OCI-LY7 (cell line): ENCODE measurements at regions not wholly inside any gene's neighbourhood (a gene's known extent, or its start where the extent isn't known, plus 50 kb on each side); places are given as distances from the start of the nearest gene placed in this dataset.
"Not testable (repeated sequence)": the region's sequence is repeated elsewhere in the genome, so short reads cannot be mapped to it uniquely, and the experiment has no call there.

Experiments
- BruUV-seq: library from RNA; stranded (reverse); fragments of 400-500 nt; replicated peaks from 2 replicates; lab custom pipeline; 2021; lab: Mats Ljungman, UMichigan
- CTCF ChIA-PET: fragments of 300-600 bp; sonication (Branson Sonifier 250); formaldehyde crosslinking; loops from one replicate; lab custom pipeline; 2022; ENCODE audit warnings: antibody characterized with exemption; ENCODE audit not compliant: unreplicated experiment; lab: Charles Lee
- POLR2A ChIA-PET: fragments of 300-600 bp; sonication (Branson Sonifier 250); formaldehyde crosslinking; loops from one replicate; lab custom pipeline; 2022; ENCODE audit warnings: antibody characterized with exemption; lab: Charles Lee
- DNase-seq: peaks from one replicate; pipeline ENCODE4 v3.0.0-alpha.2; 2015; ENCODE audit warnings: low spot score
- H2AFZ ChIP-seq: fragments of 200-600 bp; sonication (generic), shearing (Covaris generic); 2 replicates; pipeline ENCODE4 v1.6.1; 2014; ENCODE audit warnings: mild to moderate bottlenecking, antibody characterized with exemption, low read length, moderate library complexity
- H3K27ac ChIP-seq: fragments of 200-600 bp; sonication (generic); 2 replicates; pipeline ENCODE4 v1.5.1; 2014; ENCODE audit warnings: mixed run types, low read depth, mild to moderate bottlenecking, moderate library complexity, low read length, inconsistent platforms; ENCODE audit not compliant: poor library complexity, severe bottlenecking
- H3K36me3 ChIP-seq: fragments of 200-600 bp; sonication (generic); 2 replicates; pipeline ENCODE4 v1.6.1; 2014; ENCODE audit warnings: mild to moderate bottlenecking, antibody characterized with exemption, low read length, moderate library complexity, mixed read lengths; ENCODE audit not compliant: insufficient read depth
- H3K4me1 ChIP-seq: fragments of 200-600 bp; sonication (generic); 2 replicates; pipeline ENCODE4 v1.5.1; 2014; ENCODE audit warnings: mild to moderate bottlenecking, low read length; ENCODE audit not compliant: insufficient read depth, poor library complexity, severe bottlenecking
- H3K4me2 ChIP-seq: fragments of 200-600 bp; sonication (generic); 2 replicates; pipeline ENCODE4 v1.6.1; 2014; ENCODE audit warnings: mild to moderate bottlenecking, low read length
- H3K4me3 ChIP-seq: fragments of 200-600 bp; sonication (generic); 2 replicates; pipeline ENCODE4 v1.5.1; 2014; ENCODE audit warnings: mild to moderate bottlenecking, low read depth, low read length; ENCODE audit not compliant: poor library complexity, severe bottlenecking
- H3K79me2 ChIP-seq: fragments of 200-600 bp; sonication (generic); 2 replicates; pipeline ENCODE4 v1.6.1; 2016; ENCODE audit warnings: low read depth, mild to moderate bottlenecking, low read length, moderate library complexity, mixed read lengths; ENCODE audit not compliant: insufficient read depth
- H3K9me2 ChIP-seq: fragments of 200-600 bp; sonication (generic); 2 replicates; pipeline ENCODE4 v1.6.1; 2016; ENCODE audit warnings: mild to moderate bottlenecking, low read length, mixed read lengths; ENCODE audit not compliant: insufficient read depth
- H3K9me3 ChIP-seq: fragments of 200-600 bp; sonication (generic); 2 replicates; pipeline ENCODE4 v1.6.1; 2014; ENCODE audit warnings: mild to moderate bottlenecking, mixed run types, low read length, mixed read lengths
- H4K20me1 ChIP-seq: fragments of 200-600 bp; sonication (generic); 2 replicates; pipeline ENCODE4 v1.6.1; 2014; ENCODE audit warnings: mild to moderate bottlenecking, antibody characterized with exemption, low read length, moderate library complexity, mixed read lengths; ENCODE audit not compliant: insufficient read depth
- EZH2phosphoT487 ChIP-seq: fragments of 200-600 bp; sonication (generic); IDR thresholded peaks from 2 replicates; pipeline ENCODE4 v1.6.1; 2018; ENCODE audit warnings: low read depth, borderline replicate concordance, mild to moderate bottlenecking, mixed run types, antibody characterized with exemption, low read length, moderate library complexity, mixed read lengths
- intact Hi-C: fragments of 100-400 bp; cut with micrococcal nuclease; formaldehyde crosslinking; loops from one replicate; pipeline ENCODE4 v1.10.0; 2022; ENCODE audit not compliant: unreplicated experiment
- TF ChIP-seq, protein P1 (sequence below): fragments of 200-600 bp; sonication (generic); conservative IDR thresholded peaks from 2 replicates; pipeline ENCODE4 v1.5.1; 2014; ENCODE audit warnings: mild to moderate bottlenecking, antibody characterized with exemption, low read length, moderate library complexity, mixed read lengths

- Histone ChIP-seq H3K27ac (no peak overlapping the region), H3K79me2 (no peaks in the 10 kb centered on the region), H3K4me1 (no peaks in the 10 kb centered on the region), H3K9me3 (no peaks in the 10 kb centered on the region), H3K4me3 (no peak overlapping the region), H2AFZ (no peak overlapping the region), H4K20me1 (no peaks in the 10 kb centered on the region), H3K36me3 (no peaks in the 10 kb centered on the region), H3K9me2 (no peaks in the 10 kb centered on the region), H3K4me2 (no peak overlapping the region)
- ChIA-PET CTCF (no interaction called here), POLR2A (no interaction called here)
- DNase-seq = no peak
- BruUV-seq = no TSS peak
- intact Hi-C loops = no loop called here
- no peak for TF ChIP-seq EZH2phosphoT487
- TF ChIP-seq, protein P1, sequence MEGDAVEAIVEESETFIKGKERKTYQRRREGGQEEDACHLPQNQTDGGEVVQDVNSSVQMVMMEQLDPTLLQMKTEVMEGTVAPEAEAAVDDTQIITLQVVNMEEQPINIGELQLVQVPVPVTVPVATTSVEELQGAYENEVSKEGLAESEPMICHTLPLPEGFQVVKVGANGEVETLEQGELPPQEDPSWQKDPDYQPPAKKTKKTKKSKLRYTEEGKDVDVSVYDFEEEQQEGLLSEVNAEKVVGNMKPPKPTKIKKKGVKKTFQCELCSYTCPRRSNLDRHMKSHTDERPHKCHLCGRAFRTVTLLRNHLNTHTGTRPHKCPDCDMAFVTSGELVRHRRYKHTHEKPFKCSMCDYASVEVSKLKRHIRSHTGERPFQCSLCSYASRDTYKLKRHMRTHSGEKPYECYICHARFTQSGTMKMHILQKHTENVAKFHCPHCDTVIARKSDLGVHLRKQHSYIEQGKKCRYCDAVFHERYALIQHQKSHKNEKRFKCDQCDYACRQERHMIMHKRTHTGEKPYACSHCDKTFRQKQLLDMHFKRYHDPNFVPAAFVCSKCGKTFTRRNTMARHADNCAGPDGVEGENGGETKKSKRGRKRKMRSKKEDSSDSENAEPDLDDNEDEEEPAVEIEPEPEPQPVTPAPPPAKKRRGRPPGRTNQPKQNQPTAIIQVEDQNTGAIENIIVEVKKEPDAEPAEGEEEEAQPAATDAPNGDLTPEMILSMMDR = no peak
Measured at GRCh38 chr2:163909411-163910080, 173.7 kb upstream of the FIGN start.

GRCh38 chr2:163906410-163906809 is 170.6 kb upstream of the FIGN start:
- DNase-seq = no peak
- H3K36me3 ChIP-seq = no peaks in the 10 kb centered on the region
- H3K4me1 ChIP-seq = no peaks in the 10 kb centered on the region
- no peaks in the 10 kb centered on the region for H3K79me2 ChIP-seq
- no peak overlapping the region for H3K4me3 ChIP-seq
- no peak for TF ChIP-seq EZH2phosphoT487
- TF ChIP-seq, protein P1 = no peak
- H2AFZ ChIP-seq = no peak overlapping the region
- intact Hi-C loops = no loop called here
- no TSS peak for BruUV-seq
- H3K27ac ChIP-seq = no peak overlapping the region
- ChIA-PET POLR2A (no interaction called here), CTCF (no interaction called here)
- H3K4me2 ChIP-seq = no peak overlapping the region
- H3K9me3 ChIP-seq = no peaks in the 10 kb centered on the region
- H4K20me1 ChIP-seq = no peaks in the 10 kb centered on the region
- H3K9me2 ChIP-seq = no peaks in the 10 kb centered on the region

- H3K4me1 ChIP-seq = no peaks in the 10 kb centered on the region
- H3K27ac ChIP-seq = no peak overlapping the region
- H3K36me3 ChIP-seq = no peaks in the 10 kb centered on the region
- BruUV-seq = no TSS peak
- intact Hi-C loops = no loop called here
- TF ChIP-seq EZH2phosphoT487 = no peak
- TF ChIP-seq, protein P1 = no peak
- no peaks in the 10 kb centered on the region for H3K79me2 ChIP-seq
- no peak overlapping the region for H3K4me2 ChIP-seq
- no peak for DNase-seq
- H4K20me1 ChIP-seq = no peaks in the 10 kb centered on the region
- ChIA-PET POLR2A (no interaction called here), CTCF (no interaction called here)
- H3K9me2 ChIP-seq = no peaks in the 10 kb centered on the region
- no peak overlapping the region for H3K4me3 ChIP-seq
- peaks cover 4% of the 10 kb centered on the region; the same call in 1 of the 2 replicates for H3K9me3 ChIP-seq
- no peak overlapping the region for H2AFZ ChIP-seq
Measured at GRCh38 chr2:163897799-163898198, 162.0 kb upstream of the FIGN start.

GRCh38 chr2:163893444-163893843 is 157.6 kb upstream of the FIGN start:
- H3K36me3 ChIP-seq, H3K4me2 ChIP-seq, H4K20me1 ChIP-seq, BruUV-seq, H3K79me2 ChIP-seq, H2AFZ ChIP-seq, H3K4me3 ChIP-seq, intact Hi-C loops, H3K4me1 ChIP-seq, DNase-seq, H3K27ac ChIP-seq, H3K9me3 ChIP-seq, POLR2A ChIA-PET, H3K9me2 ChIP-seq, CTCF ChIA-PET: not testable (repeated sequence)
